GM06990 (cell line): ENCODE measurements at regions not wholly inside any gene's neighbourhood (a gene's known extent, or its start where the extent isn't known, plus 50 kb on each side); places are given as distances from the start of the nearest gene placed in this dataset.

Experiments
- DNase-seq: peaks from one replicate; pipeline ENCODE4 v3.0.0-alpha.2; 2011; ENCODE audit not compliant: insufficient read length; ENCODE audit errors: extremely low read depth
- H3K27me3 ChIP-seq: replicated peaks from 2 replicates; pipeline ENCODE4 v1.6.0; 2011; ENCODE audit warnings: low read length; ENCODE audit not compliant: control insufficient read depth, insufficient read depth
- H3K36me3 ChIP-seq: 2 replicates; pipeline ENCODE4 v1.5.1; 2011; ENCODE audit warnings: low read length; ENCODE audit not compliant: control insufficient read depth, insufficient read depth
- H3K4me3 ChIP-seq: replicated peaks from 2 replicates; pipeline ENCODE4 v1.5.1; 2011; ENCODE audit warnings: low read depth, mild to moderate bottlenecking, control low read depth, low read length
- CTCF ChIP-seq: IDR thresholded peaks from 2 replicates; pipeline ENCODE4 v1.5.1; 2011; ENCODE audit warnings: low read length, control low read depth, mild to moderate bottlenecking, inconsistent platforms; ENCODE audit not compliant: insufficient read depth, poor library complexity, severe bottlenecking

- Histone ChIP-seq H3K27me3 (no peaks in the 10 kb centered on the region), H3K4me3 (no peak overlapping the region), H3K36me3 (no peaks in the 10 kb centered on the region)
- TF ChIP-seq CTCF = no peak
- no peak for DNase-seq
Measured at GRCh38 chr20:57795977-57796560, 86.3 kb upstream of the PMEPA1 start.

- no peak for DNase-seq
- no peaks in the 10 kb centered on the region for H3K36me3 ChIP-seq
- no peak overlapping the region for H3K4me3 ChIP-seq
- no peaks in the 10 kb centered on the region for H3K27me3 ChIP-seq
- TF ChIP-seq CTCF = no peak
Measured at GRCh38 chr20:57795342-57795697, 85.5 kb upstream of the PMEPA1 start.

- no peaks in the 10 kb centered on the region for H3K27me3 ChIP-seq
- no peak for DNase-seq
Measured at GRCh38 chr20:57794600-57795341, 85.0 kb upstream of the PMEPA1 start.

GRCh38 chr20:57794036-57794435 is 84.2 kb upstream of the PMEPA1 start:
- no peaks in the 10 kb centered on the region for H3K36me3 ChIP-seq
- no peaks in the 10 kb centered on the region for H3K27me3 ChIP-seq
- no peak for TF ChIP-seq CTCF
- H3K4me3 ChIP-seq = no peak overlapping the region
- no peak for DNase-seq

More at GRCh38 chr20:57794600-57795341, 85.0 kb upstream of the PMEPA1 start:
- Histone ChIP-seq H3K36me3 (no peaks in the 10 kb centered on the region), H3K4me3 (no peak overlapping the region)
- no peak for TF ChIP-seq CTCF

GRCh38 chr20:57793421-57793820 is 83.6 kb upstream of the PMEPA1 start:
- Histone ChIP-seq H3K36me3 (no peaks in the 10 kb centered on the region), H3K27me3 (no peaks in the 10 kb centered on the region), H3K4me3 (no peak overlapping the region)
- DNase-seq = no peak
- no peak for TF ChIP-seq CTCF
